Tibial nerve (tissue), 4 donors: ENCODE measurements at regions not wholly inside any gene's neighbourhood (a gene's known extent, or its start where the extent isn't known, plus 50 kb on each side); places are given as distances from the start of the nearest gene placed in this dataset. TPM values are rescaled to one million over a fixed set of nuclear protein-coding genes. Genes with fewer than 3 reads are reported as not detected.

Experiments used
- DNase-seq, 2 donors: peaks; one replicate each; pipeline ENCODE4 v3.0.0-alpha.2; 2019; ENCODE audit warnings: low spot score in 2 of 2
- H3K27ac ChIP-seq, 4 donors: fragments of 200-600 bp; sonication (generic) in 3 of 4; one replicate each; pipeline ENCODE4 v1.5.1; 2017 to 2019; ENCODE audit warnings: mild to moderate bottlenecking in 1 of 4
- H3K27me3 ChIP-seq, 2 donors: fragments of 200-600 bp; sonication (generic) in 1 of 2; one replicate each; pipeline versions ENCODE4 v1.5.1 to v1.6.0; 2017 to 2019
- H3K36me3 ChIP-seq, 3 donors: fragments of 200-600 bp; sonication (generic); one replicate each; pipeline ENCODE4 v1.5.1; 2018 to 2019
- H3K4me1 ChIP-seq, 4 donors: fragments of 200-600 bp; sonication (generic) in 3 of 4; one replicate each; pipeline ENCODE4 v1.5.1; 2017 to 2019
- H3K4me3 ChIP-seq, 4 donors: fragments of 200-600 bp; sonication (generic) in 3 of 4; one replicate each; pipeline ENCODE4 v1.5.1; 2017 to 2019; ENCODE audit warnings: mild to moderate bottlenecking in 1 of 4, moderate library complexity in 1 of 4
- H3K9me3 ChIP-seq, 4 donors: fragments of 200-600 bp; sonication (generic) in 3 of 4; one replicate each; pipeline ENCODE4 v1.5.1; 2017 to 2019
- CTCF ChIP-seq, 5 experiments: fragments of 200-600 bp in 3 of 5; fragments of 450-650 bp in 2 of 5; sonication (generic) in 3 of 5; IDR thresholded peaks; one replicate each; pipeline ENCODE4 v1.5.1; 2016 to 2019; ENCODE audit warnings: antibody characterized with exemption in 5 of 5, mild to moderate bottlenecking in 3 of 5, moderate library complexity in 2 of 5
- EP300 ChIP-seq, 2 donors: sonication (generic); formaldehyde crosslinking; IDR thresholded peaks; one replicate each; pipeline ENCODE4 v1.6.1; 2017; ENCODE audit warnings: antibody characterized with exemption in 2 of 2, mild to moderate bottlenecking in 1 of 2
- POLR2A ChIP-seq, 2 donors: fragments of 450-650 bp; IDR thresholded peaks; one replicate each; pipeline ENCODE4 v1.6.1; 2017; ENCODE audit warnings: antibody characterized with exemption in 2 of 2, mild to moderate bottlenecking in 2 of 2, moderate library complexity in 2 of 2
- WGBS, 2 donors: methylation state at CpG; one replicate each; pipeline ENCODE4 v1.1.5; 2018; 5-methylcytosine and 5-hydroxymethylcytosine counted together
- small RNA-seq: library from RNA; depleted of rRNA; stranded (forward); fragments of <200 nt; gene quantifications from one replicate; pipeline ENCODE3, GENCODE V24; 2016

GRCh38 chrX:137101273-137101990 lies 67.6 kb upstream of the GPR101 start:
- no peaks in the 10 kb centered on the region for H3K4me1 ChIP-seq

More at GRCh38 chrX:137101273-137101990, 67.6 kb upstream of the GPR101 start:
- Histone ChIP-seq H3K36me3 (no peaks in the 10 kb centered on the region), H3K27me3 (peaks cover 0 to 6% of the 10 kb centered on the region in 2 donors), H3K9me3 (no peaks in the 10 kb centered on the region), H3K4me3 (no peak overlapping the region), H3K27ac (no peak overlapping the region)
- DNase-seq, result no peak
- TF ChIP-seq EP300 (IDR thresholded peaks at IDR 0.05) (no peak), CTCF (IDR thresholded peaks at IDR 0.05) (no peak), POLR2A (IDR thresholded peaks at IDR 0.05) (no peak)
- 65 to 75% methylated on average over 7 of the region's 7 CpGs for WGBS, 2 donors

Small RNAs in the stretch of these regions (small RNA-seq; reads per million reads assigned to genes)
- not detected for gene AL355309.1
